HG03108 (cell line): ENCODE measurements at regions not wholly inside any gene's neighbourhood (a gene's known extent, or its start where the extent isn't known, plus 50 kb on each side); places are given as distances from the start of the nearest gene placed in this dataset.
A peak's percentile ranks its signal among the peaks of the same experiment; 100 is the strongest.

Experiments
- ATAC-seq: cut with Tn5 transposase; IDR thresholded peaks from one replicate; pipeline ENCODE4 v1.9.1; 2021; ENCODE audit warnings: moderate library complexity; ENCODE audit not compliant: unreplicated experiment

DNA sequence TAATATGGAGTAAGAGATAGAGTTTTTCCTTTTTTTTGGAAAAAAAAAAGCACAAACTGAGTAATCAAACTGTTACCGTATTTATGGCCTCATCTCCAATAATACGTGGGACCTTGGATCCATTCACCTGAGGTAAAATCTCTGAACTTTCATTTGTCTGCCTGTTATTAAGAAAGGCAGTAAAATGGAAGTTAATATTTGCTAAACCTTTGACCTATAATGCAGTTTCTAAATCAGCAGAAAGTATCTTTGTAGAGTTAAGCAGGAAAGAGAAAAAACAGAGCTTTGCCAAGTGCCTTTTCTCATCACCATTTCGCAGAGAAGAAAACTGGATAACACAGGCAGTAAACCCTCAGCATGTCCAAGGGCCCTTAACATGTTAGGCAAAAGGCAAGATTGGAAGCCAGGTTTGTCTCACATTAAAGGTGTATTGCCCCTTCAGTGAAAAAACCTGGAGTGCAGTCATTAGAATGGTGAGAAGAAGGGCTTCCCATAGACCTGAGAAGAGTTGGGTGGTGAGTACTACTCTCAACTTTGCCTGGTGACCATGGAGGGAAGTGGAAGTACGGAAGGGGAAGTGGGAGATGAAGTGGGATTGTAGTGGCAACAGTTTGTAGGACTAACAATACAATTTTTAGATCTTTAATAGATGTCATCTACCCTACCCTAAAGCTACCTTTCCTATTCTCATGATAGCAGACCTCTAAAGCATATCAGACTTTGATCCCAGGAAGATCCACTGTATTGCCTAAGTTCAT, 65.4 kb upstream of the GRAMD2B start:
- ATAC-seq = no peak

DNA sequence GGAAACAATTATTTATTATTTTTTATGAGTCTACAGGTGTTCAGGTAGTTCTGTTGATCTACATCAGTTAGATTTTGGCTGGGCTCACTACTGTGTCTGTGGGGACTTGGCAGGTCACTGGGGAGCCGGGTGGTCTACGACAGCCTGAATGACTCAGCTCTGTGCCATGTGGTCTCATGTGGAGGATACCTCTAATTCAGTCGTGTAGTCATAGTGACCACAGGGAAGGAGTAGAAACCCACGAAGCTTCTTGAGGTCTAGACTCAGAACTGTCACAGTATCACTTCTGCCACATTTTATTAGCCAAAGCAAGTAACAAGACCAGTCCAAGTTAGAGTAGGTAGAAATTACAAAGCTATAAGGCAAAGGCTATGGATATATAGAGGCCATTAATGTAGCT, 64.7 kb upstream of the GRAMD2B start:
- ATAC-seq = peak; percentile 87

DNA sequence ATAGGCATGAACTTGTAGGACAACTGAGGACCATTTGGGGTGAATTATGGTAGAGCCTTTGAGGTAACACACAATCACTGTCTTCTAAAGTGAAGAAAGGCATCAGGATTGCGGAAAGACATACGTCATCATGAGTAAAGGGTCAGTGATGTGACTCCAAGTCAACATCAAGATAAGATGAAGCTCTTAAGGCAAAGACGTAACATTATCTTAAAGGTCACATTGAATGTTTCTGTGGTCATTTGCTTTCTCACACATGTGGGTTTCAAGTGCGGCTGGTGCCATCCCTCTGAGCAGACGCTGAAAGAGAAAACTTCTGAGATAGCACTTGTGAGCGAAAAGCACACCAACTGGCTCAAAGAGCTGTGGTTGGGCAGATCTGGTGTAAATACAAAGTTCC, 63.3 kb upstream of the GRAMD2B start:
- ATAC-seq = peak; percentile 27

DNA sequence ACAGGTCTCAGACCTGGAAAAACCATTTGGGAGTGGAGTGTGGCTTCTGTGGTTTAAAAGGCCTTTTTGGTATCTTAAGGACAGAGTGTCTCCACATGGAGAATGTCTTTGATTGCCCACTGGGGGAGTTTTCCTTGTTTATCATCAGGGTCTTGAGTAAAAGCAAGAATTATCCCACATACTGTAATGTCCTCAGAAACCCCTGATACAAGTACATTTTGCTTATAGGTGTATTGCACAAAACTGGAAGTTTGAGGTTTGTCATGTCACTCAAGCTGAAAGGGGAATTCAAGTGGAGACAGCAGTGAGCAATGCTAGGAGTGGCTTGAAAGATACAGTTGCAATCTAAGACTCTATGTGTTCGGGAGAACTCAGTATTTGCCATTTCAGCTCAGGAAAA, 62.7 kb upstream of the GRAMD2B start:
- no peak for ATAC-seq

DNA sequence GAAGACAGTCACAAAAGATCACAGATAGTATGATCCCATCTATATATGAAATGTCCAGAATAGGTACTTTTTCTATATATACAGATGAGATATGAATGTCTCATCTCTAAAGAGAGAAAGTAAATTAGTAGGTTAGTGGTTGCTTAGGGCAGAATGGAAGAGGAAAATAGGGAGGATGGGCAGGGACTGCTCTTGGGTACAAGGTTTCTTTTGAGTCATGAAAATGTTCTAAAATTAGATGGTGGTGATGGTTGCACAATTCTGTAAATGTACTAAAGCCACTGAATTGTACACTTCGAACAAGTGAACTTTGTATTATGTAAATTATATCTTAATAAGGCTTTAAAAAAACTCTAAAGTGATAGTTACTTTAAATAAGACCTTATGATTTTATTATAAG, 59.6 kb upstream of the GRAMD2B start:
- no peak for ATAC-seq

DNA sequence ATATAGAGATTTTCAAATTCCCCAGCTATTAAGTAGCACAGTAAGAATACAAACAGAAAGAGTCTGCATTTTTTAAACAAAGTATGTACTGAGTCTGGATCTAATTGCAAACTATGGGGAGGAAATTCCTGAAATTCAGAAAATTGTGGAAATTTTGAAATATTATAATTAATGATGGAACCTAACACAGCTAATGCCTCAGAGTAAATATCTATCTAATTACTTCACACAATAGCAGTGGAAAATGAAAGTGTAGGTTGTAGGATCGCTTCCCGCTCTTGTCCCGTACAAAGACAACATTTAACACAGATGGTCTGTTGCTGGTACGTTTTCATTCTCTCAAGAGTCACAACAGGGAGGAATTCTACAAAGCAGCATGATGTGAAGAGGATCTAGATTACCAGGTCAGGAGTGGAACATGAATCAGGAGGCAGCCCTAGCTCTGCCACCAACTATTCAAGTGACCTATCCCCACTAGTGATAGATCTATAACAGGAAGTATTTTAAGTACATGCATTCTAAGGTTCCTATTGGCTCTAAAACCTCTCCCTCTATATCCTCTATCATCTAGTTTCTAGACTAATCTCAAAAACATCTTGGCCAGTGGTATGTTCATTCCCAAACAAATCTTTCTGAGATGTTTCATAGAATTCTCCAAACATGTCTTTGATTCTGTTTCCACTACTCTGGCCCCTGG, 58.9 kb upstream of the GRAMD2B start:
- ATAC-seq = no peak

DNA sequence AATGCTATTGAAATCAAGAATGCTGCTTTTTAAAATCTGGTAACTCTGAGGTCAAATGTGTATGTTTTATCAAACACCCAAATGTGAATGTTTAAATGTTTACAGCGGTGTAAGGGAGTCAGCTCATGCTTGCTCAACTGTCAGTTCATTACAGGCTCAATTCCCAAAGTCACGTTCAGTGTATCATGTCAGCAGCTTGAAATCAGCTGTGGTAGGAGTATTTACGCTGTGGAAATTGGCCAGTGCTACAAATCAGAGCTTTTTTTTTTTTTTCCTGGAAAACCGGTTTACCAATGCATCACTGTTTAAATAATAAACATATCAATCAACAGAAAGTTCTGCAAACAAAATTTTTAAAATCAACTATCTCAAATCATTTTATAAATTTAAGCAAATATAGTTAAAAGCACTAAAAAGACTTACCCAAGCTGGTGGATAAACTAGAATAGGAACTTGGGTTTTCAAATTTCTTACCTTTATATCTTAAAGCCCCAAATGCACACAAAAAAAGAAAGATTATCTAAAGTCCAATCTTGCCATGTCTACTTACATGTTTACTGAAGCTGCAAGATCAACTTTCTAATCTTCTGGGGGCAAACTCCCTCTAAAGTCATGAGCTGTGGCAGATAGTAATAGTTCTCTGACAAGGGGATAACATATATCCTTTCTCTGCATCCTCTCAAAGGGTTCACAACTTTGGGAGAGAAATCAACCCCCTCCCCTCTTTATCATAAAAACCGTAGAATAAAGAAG, 57.6 kb upstream of the GRAMD2B start:
- no peak for ATAC-seq

DNA sequence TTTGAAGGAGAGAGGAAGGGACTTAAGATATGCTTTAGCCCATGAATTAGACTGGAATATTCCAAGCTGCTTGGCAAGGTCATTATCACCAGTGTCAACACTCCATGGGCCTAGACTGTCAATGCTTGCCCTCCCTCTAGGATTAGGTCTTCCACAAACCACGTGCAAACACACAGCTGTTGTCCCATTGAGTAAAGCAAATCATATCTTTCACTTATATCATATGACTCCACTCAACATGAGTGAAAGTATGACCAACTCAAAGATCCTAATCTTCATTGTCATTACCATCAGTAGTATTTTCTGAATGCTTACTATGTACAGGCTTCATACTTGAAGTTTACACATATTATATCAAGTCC, 57.0 kb upstream of the GRAMD2B start:
- no peak for ATAC-seq

DNA sequence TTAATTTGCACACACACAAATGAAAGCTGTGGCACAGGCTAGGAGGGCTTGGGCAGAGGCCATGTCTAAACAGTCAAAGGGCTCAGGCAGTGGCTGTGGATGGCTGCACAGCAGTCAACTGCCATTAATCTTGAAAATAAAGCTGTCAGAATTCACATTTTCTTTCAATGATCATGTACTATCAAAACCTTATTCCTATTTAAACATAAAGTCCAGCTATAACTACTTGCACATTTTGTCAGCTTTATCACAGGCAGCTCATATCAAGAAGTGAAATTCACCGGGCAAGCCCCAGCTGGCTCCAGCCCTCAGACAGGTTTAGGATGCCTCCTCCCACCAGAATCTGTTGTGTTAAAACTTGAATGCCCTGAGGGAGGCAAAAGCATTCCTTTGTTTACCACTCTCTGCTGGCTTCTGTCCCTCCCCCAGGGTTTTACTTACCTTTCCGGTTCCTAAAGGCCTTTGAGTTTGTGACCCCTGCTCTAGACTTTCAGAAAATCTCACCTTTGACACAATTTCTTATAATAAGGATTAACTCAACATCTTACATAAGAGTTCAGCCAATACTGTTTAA, 54.9 kb upstream of the GRAMD2B start:
- ATAC-seq = no peak

DNA sequence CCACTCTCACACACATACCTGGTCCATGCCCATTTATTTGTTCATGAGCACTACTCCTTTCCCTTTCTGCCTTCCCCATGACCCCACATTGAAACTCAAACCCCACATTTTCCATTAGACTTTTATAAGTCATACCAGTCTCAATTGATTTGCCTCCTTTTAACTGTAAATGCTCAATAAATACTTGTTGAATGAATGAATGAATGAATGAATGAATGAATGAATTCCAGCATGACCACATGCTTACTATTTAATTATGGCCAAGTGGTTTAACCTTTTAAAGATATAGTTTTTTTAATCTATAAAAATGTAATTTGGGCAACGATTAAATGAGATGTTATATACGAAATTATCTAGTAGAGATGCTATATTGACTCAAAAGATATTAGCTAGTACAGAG, 54.1 kb upstream of the GRAMD2B start:
- no peak for ATAC-seq

DNA sequence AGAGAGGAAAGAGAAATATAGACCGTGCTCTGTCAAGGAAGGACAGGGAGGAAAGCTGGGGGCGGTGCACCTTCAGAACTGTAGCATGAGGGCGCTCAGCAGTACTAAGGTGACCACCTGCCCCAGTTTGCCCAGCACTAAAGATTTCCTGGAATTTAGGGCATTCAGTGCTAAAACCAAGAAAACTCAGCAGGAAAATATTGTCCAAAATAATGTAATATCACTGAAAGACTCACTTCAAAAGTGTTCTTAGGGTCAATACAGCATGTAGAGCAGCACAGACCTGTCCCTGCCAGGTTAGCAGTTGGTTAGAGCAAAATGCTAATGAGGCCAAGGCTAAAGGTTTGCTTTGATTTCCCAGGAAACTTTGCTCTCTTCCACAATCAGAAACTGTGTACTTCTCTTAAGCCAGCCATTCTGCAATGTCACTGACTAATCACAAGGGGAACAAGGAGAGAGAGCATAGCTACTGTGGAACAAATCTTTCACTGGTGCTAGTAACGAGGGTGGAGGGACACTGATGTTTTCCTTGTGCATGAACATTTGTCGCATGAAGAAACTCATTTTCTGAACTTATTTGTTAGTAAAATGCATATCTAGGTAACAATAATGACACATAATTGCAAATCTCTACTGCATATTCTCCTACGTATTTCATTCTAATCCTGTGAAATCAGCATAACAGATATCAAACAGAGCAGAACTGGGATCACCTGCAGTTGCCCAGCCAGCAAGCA, 53.0 kb upstream of the GRAMD2B start:
- no peak for ATAC-seq

DNA sequence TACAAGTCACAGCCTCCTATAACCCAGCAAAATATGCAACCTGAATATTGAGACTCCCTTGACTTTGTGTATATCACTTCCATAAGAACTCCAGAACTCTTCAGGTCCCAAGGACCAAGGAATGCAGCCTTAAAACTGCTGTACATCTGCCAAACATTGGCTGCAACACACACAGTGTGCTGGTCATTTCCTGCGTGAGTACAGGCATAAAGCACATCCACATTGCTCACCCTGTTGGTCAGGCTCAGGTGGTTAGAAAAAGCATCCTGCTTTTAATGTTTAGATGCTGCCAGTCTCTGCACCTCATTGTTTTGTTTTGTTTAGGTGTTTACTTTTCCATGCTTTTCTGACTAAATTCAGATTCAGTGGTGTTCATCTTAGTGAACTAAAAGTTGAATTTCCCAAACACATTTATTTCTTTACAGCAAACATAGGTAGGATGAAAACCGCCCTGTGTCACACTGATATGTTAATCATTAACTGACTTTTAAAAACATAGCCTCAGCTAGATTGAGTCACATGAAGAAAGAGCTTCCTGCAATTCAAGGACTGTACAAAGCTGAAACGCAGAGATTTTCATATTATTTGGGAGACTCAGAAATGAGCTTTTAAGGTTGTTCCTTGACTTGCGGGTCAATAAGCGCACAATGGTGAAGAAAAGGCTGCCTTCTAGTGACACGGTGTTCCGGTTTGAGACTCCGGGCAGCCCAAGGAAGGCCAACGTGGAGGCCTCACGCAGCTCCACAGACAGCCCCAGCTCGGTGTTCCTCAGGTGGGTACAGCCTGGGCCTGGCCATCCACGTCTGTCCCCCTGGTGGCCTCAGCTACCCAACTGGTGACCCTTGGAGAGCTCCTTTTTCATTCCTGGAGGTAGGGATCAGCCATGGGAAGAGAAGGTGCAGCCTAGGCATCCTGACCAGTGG, 52.2 kb upstream of the GRAMD2B start:
- no peak for ATAC-seq

DNA sequence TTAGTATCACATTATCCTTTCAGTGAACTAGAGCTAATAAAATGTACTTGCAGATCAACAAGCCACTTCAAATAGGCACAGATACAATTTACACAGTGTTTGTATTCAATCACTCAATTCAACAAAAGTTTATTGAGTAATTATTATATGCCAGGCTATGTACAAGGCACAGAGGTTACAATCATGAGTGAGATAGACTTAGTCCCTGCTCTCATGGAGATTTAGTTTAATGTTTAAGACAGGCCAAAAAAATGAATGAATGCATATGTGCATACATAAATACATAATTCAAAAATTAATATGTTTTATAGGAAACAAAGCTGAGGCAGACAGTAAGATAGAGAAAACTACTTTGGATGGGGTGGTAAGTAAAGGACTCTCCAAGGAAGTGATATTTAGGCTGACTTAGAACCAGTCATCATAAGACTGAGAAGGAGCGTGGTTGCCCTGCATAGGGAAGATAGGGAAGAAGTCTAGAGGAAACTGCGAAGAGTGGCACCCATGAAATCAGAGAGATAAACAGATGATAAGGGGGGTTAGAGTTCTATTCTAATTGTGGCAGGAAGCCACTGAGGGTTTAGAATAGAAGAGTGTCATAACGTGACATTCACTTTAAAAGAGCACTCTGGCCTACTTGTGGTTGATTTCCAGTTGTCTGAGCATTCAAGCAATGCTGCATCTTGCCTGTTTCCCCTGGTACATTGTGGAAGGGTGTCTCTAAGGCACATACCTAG, 49.7 kb upstream of the GRAMD2B start:
- ATAC-seq = no peak
